ENCODE measurements at regions not wholly inside any gene's neighbourhood (a gene's known extent, or its start where the extent isn't known, plus 50 kb on each side); places are given as distances from the start of the nearest gene placed in this dataset.

- no peak for TF ChIP-seq ILK (tag; IDR thresholded peaks at IDR 0.05; ENCODE audit: borderline replicate concordance, low read depth)
- TF ChIP-seq NKRF (IDR thresholded peaks at IDR 0.05; ENCODE audit: borderline replicate concordance): no peak
- no peak for TF ChIP-seq ZNF76 (CRISPR knock-in tag; IDR thresholded peaks at IDR 0.05; ENCODE audit: borderline replicate concordance)
- TF ChIP-seq SIN3A (IDR thresholded peaks at IDR 0.05; ENCODE audit: borderline replicate concordance in 2 of 2, control insufficient read depth in 1 of 2, low read depth in 2 of 2, low read length in 2 of 2): no peak
- no peak for TF ChIP-seq CBX3 (IDR thresholded peaks at IDR 0.05; ENCODE audit: borderline replicate concordance in 1 of 2, low read length in 2 of 2)
- TF ChIP-seq TGIF2 (CRISPR knock-in tag; IDR thresholded peaks at IDR 0.05): no peak
- peak in 1 of 2 experiments; percentile 41; a peak in 1 of 4 replicates for TF ChIP-seq KDM1A (IDR thresholded peaks at IDR 0.05)
- TF ChIP-seq BDP1 (IDR thresholded peaks at IDR 0.05; ENCODE audit: insufficient read depth, insufficient read length): no peak
- TF ChIP-seq ARID3B (CRISPR knock-in tag; IDR thresholded peaks at IDR 0.05; ENCODE audit: borderline replicate concordance): no peak
- peak; percentile 83 to 95 (median 91) for TF ChIP-seq CTCF (IDR thresholded peaks at IDR 0.05 in 2 of 3, conservative IDR thresholded peaks at IDR 0.05 in 1 of 3; ENCODE audit: insufficient read depth in 2 of 3, low read depth in 1 of 3, low read length in 3 of 3)
- TF ChIP-seq MYC (IDR thresholded peaks at IDR 0.05; ENCODE audit: low read depth, low read length): 0 out of 2 replicates have a peak, but pooled peaks have one; percentile 19
- no peak for TF ChIP-seq MYC (CRISPR knock-in tag; IDR thresholded peaks at IDR 0.05; ENCODE audit: borderline replicate concordance, low read depth)
- 0 out of 2 replicates have a peak, but pooled peaks have one; percentile 38 for TF ChIP-seq RB1 (IDR thresholded peaks at IDR 0.05; ENCODE audit: low read depth)
- no peak for TF ChIP-seq USF1 (CRISPR knock-in tag; IDR thresholded peaks at IDR 0.05)
- no peak for TF ChIP-seq NR2F6 (CRISPR knock-in tag; IDR thresholded peaks at IDR 0.05)
- no peak for TF ChIP-seq ERF (CRISPR knock-in tag; IDR thresholded peaks at IDR 0.05)
Observed at GRCh38 chr9:135343837-135344522, 135.6 kb upstream of the PPP1R26 start (continued).

All from K562 (cell line).